ENCODE measurements at regions not wholly inside any gene's neighbourhood (a gene's known extent, or its start where the extent isn't known, plus 50 kb on each side); places are given as distances from the start of the nearest gene placed in this dataset.

DNA sequence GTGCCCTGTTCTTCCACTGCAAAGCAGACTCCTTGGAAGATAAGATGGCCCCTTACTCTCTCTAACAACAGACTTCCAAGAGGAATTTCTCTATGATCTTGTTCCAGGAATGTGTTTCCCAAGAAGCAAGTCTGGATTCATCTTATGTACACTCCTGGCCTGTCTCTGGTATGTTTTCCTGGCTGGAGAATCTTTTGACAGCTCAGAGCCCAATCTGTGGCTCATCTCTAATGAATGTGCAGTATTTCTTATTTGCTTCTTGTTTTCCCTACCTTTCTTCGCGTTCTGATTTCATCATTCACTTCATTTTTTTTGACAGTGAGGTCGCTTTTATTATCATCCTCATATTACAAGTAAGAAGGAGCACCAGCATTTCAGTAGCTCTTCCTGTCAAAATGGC lies 53.0 kb upstream of the PITRM1 start:
- no peak for TF ChIP-seq CTCF (IDR thresholded peaks at IDR 0.05)
- TF ChIP-seq POLR2A (IDR thresholded peaks at IDR 0.05), result no peak

Measured in right lobe of liver (tissue), 4 donors.